HG02973 (cell line): ENCODE measurements at regions not wholly inside any gene's neighbourhood (a gene's known extent, or its start where the extent isn't known, plus 50 kb on each side); places are given as distances from the start of the nearest gene placed in this dataset.

ENCODE experiments used
- ATAC-seq: cut with Tn5 transposase; IDR thresholded peaks from one replicate; pipeline ENCODE4 v1.9.1; 2021; ENCODE audit warnings: moderate library complexity; ENCODE audit not compliant: unreplicated experiment

DNA sequence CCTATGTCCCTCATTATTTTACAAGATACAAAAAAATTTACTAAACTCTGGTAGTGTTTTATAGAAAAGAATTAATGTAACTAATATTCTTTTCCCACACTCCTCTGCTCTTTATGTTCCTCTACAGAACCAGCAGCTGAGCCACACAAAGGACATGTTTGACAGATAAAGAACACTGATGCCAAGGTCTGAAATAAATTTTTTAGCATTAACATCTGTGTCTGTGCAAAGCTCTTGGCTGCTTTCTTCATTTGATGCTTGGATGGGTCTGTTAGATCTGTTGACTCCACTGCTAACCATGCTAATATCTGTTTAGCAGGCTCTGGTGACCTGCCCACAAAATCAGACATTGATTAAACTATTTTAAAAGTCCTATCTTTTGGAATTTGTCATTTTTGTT lies 2363.8 kb downstream of the PCDH9 start:
- no peak for ATAC-seq

GRCh38 chr13:64855506-64855905 lies 2374.6 kb downstream of the PCDH9 start:
- no peak for ATAC-seq

- ATAC-seq = no peak
Observed at GRCh38 chr13:64850017-64850416, 2380.1 kb downstream of the PCDH9 start.

GRCh38 chr13:64849196-64849595 lies 2380.9 kb downstream of the PCDH9 start:
- ATAC-seq = no peak

DNA sequence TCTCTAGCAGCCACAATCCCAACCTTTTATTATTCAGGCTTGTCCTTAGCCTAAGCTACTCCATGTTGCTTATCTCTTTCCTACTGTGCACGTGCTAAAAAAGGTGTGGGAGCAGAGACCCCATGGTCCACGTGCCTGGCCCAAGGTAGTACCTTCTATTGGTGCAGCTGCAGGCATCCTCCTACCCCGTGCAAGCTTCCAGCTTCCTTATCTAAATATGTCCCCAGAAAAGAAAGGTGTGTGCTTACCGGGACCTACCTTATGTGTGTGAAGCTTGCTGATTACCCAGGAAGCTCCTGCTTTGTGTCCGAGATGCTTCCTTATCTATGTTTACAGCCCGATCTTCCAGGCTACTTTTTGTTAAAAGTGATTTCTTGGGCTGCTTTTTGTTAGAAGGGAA lies 2382.4 kb downstream of the PCDH9 start:
- ATAC-seq = no peak

- no peak for ATAC-seq
Observed at GRCh38 chr13:64845110-64845509, 2385.0 kb downstream of the PCDH9 start.

GRCh38 chr13:64819081-64819480 lies 2411.1 kb downstream of the PCDH9 start:
- ATAC-seq = no peak

- no peak for ATAC-seq
Observed at GRCh38 chr13:64817691-64818090, 2412.4 kb downstream of the PCDH9 start.

DNA sequence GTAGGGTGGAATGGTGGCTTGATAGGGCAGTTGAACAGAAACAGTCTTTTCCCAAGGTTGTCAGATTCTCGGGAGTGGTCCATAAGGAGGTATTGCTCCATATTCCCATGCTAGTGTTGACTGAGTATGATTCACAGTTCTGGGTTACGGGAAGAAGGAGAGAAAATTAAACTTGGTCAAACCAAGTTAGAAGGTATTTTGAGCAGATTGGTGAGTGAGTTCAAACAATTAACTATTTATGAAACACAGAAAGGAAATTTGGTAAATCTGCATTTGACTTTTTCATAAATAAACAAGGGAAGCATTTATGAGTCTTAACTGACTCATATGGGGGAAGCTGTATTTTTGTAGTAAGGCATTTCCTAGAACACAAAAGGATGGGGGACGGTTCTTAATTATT lies 2419.4 kb downstream of the PCDH9 start:
- ATAC-seq = no peak

- ATAC-seq = no peak
Observed at GRCh38 chr13:64808704-64809103, 2421.4 kb downstream of the PCDH9 start.

- ATAC-seq = no peak
Observed at GRCh38 chr13:64801768-64802167, 2428.4 kb downstream of the PCDH9 start.

- no peak for ATAC-seq
Observed at GRCh38 chr13:64798422-64798821, 2431.7 kb downstream of the PCDH9 start.

GRCh38 chr13:64793592-64793991 lies 2436.5 kb downstream of the PCDH9 start:
- ATAC-seq = no peak

GRCh38 chr13:64793131-64793530 lies 2437.0 kb downstream of the PCDH9 start:
- no peak for ATAC-seq

GRCh38 chr13:64791373-64791772 lies 2438.8 kb downstream of the PCDH9 start:
- no peak for ATAC-seq

GRCh38 chr13:64782466-64782865 lies 2447.7 kb downstream of the PCDH9 start:
- ATAC-seq = no peak

DNA sequence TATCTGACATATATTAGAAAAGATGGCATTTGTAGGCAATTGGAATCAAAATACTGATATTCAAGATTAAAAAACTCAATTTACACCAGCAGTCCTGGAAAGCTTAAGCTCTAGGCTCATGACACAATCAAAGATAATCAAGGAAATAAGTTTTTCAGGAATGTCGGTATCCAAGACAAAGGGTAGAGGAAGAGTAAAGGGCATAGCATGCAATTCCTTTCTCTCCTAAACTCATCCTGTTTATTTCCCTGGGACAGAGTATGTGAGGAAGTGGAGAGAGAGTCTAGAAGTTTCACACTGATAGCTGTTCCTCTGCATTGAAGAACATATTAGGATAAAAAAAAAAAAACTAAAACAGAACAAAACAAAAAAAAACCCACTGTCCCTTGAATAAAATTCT lies 2452.1 kb downstream of the PCDH9 start:
- ATAC-seq = no peak

DNA sequence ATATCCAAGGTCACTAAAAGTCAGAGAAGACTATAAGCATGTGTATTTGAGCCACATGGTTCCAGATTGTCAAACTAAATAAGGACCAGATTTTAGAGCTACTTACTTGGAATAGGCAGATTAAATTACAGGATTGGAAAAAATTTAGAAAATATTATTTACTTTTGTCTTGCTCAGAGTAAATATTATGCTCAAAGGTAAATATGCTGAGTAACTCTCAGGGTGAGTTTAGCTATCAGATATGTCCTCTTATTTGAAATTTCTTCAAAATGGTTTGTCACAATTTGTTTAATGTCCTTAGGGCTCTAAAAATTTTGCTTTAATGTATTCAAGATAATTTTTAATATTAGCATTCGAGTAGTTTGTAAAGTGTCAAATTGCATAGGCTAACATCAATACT lies 2455.2 kb downstream of the PCDH9 start:
- ATAC-seq = no peak

GRCh38 chr13:64770743-64771142 lies 2459.4 kb downstream of the PCDH9 start:
- ATAC-seq = no peak

DNA sequence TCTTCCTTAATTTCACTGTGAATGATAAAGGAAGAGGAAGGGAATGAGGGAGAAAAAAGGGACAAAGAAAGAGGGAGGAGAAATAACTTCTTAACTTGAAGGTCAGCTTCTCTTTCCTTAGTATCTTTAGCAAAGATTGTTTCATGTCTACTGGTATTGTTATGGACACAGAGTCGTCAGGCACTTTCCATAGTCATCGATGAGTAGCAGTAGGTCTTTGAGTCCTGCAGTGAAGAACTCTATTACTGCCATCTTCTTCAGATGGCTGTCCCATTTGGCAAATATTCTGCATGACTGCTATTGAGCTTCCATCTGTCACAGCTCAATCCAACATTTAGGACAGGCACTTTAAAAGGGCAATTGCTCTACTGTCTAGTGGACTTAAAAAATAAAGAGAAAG lies 2463.1 kb downstream of the PCDH9 start:
- ATAC-seq = no peak

DNA sequence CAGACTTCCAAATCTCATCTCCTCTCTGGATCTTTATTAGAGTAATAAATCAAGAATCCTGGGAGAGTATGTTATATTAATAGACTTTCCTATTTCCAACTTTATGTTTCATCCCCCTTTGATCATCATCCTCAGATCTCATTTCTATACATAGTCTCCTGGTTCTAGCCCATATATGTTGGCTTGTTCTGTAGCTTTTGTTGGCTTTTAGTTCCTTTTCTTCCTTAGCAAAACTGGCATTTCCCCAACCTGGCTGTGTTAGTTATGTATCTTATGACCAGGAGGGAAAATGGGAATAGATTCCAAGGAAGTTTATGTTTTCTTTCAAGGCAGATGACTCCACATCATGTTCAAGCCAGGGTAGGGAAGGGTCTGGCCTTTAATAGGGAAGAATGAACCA lies 2464.5 kb downstream of the PCDH9 start:
- no peak for ATAC-seq

DNA sequence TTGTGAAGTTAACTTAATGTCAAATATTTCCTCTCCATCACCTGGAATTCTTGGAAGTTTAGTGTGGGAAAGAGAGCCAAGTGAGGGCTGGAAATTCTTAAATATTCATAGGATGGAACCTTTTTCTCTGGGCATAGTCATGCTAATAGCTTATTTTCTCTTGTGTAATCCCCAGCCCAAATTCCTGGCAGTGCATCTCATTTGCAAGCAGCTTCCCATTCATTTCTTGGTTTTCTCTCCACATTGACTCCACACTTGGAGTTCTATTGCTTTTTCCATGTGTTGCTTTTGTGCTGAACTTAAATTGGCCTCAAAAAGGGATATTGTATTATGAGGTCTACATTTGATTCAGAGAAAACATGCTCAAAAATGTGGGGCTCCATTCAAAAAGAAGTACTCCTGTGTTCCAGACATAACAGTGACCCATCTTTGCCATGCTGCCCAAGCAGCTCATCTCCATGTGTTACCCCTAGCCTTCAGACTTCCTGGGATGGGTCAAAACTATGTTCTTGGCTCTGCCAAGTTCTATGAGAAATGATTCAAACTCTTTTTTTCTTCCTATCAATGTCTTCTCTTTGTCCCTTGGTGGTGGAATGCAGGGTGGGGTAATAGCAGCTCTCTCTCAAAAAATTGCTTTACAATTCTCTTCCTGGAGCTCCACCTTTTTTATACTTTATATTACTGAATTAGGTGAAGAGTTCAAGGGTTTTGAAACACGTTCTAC lies 2471.5 kb downstream of the PCDH9 start:
- ATAC-seq = no peak

DNA sequence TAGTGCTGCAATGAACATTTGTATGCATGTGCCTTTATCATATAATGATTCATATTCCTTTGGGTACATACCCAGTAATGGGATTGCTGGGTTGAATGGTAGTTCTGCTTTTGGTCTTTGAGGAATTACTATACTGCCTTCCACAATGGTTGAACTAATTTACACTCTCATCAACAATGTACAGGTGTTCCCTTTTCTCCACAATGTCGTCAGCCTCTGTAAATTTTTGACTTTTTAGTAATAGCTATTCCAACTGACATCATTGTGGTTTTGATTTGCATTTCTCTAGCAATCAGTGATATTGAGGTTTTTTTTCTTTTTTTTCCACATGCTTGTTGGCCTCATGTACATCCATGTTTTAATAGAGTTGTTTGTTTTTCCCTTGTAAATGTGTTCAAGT lies 2473.5 kb downstream of the PCDH9 start:
- no peak for ATAC-seq
